HFFc6 (cell line): ENCODE measurements at regions not wholly inside any gene's neighbourhood (a gene's known extent, or its start where the extent isn't known, plus 50 kb on each side); places are given as distances from the start of the nearest gene placed in this dataset.

Source experiments
- DNase-seq: peaks from one replicate; pipeline ENCODE4 v3.0.0-alpha.2; 2018
- H3K27ac Mint-ChIP-seq: 2 replicates; pipeline ENCODE4 v1.8.0; 2020; ENCODE audit warnings: mild to moderate bottlenecking, mixed read lengths
- H3K27me3 Mint-ChIP-seq: 2 replicates; pipeline ENCODE4 v1.8.0; 2021; ENCODE audit warnings: mild to moderate bottlenecking, moderate library complexity, mixed read lengths; ENCODE audit not compliant: insufficient read depth
- H3K36me3 Mint-ChIP-seq: 2 replicates; pipeline ENCODE4 v1.8.0; 2021; ENCODE audit warnings: low read depth, mixed read lengths
- H3K4me1 Mint-ChIP-seq: 2 replicates; pipeline ENCODE4 v1.8.0; 2020; ENCODE audit warnings: low read depth, mixed read lengths
- H3K4me3 Mint-ChIP-seq: 2 replicates; pipeline ENCODE4 v1.8.0; 2020; ENCODE audit warnings: mild to moderate bottlenecking, moderate library complexity, mixed read lengths
- H3K9me3 Mint-ChIP-seq: 2 replicates; pipeline ENCODE4 v1.8.0; 2020; ENCODE audit warnings: mild to moderate bottlenecking, mixed read lengths
- CTCF ChIP-seq: fragments of 200-600 bp; sonication (generic); IDR thresholded peaks from 2 replicates; pipeline ENCODE4 v1.5.0; 2021; ENCODE audit warnings: antibody characterized with exemption, mild to moderate bottlenecking

DNA sequence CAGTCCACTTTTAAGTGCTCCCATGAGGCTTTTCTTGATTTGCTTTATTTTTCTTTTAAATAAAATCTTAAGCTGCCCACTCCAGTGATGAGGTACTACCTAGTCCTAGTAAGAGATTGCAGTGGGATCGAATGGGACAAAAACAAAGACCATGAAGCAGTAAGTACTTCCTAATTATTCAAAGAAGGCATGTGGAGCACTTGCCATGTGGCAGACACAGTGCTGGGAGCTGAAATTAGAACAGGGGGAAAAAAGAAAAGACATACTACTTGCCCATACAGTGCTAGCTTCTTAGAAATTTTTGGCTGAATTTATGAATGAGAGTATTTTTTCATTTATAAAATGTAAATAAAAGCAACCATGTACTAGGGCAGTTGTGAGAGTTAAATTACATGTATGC lies 239.9 kb upstream of the TNC start:
- no peaks in the 10 kb centered on the region for H3K36me3 Mint-ChIP-seq
- no peak overlapping the region for H3K4me3 Mint-ChIP-seq
- no peak for TF ChIP-seq CTCF
- peaks cover 15% of the 10 kb centered on the region for H3K4me1 Mint-ChIP-seq
- H3K9me3 Mint-ChIP-seq = no peaks in the 10 kb centered on the region
- peaks cover 8% of the 10 kb centered on the region for H3K27me3 Mint-ChIP-seq
- H3K27ac Mint-ChIP-seq = no peak overlapping the region
- DNase-seq = no peak

DNA sequence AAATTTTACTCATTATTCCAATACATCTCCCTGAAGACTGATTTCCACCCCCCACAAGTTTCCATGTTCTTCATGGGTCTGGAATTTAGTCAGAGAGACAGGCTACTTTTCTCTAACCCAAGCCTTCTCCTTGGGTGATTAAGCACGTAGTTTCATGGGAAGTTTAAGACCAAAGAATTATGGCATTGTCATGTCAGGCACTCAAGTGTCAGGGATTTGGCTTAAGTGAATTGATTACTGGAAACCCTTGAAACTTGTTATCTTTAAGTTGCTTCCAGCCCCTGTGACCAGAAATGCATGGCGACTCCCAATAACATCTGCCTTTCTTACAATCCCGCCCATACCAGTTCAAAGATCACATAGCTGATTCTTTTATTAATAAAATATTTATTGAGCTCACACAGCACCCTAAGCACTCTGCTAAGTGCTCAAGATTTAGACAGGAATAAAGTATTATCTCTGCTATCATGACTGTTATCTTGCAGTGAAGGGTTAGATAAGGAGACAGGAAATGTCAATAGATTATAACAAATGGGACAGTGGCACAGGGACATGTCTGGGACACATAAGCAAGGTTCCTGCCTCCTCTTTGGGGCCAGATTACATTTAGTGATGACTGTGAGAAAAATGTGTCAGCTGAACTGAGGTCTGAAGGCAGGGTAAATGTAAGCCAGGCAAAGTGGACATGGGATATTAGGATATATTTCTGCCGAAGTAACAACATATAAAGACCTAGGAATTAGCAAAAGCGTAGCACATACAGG lies 241.2 kb upstream of the TNC start:
- H3K9me3 Mint-ChIP-seq = no peaks in the 10 kb centered on the region
- no peak overlapping the region for H3K4me3 Mint-ChIP-seq
- DNase-seq = no peak
- H3K27ac Mint-ChIP-seq = no peak overlapping the region
- peaks cover 2% of the 10 kb centered on the region for H3K4me1 Mint-ChIP-seq
- TF ChIP-seq CTCF = no peak
- H3K27me3 Mint-ChIP-seq = peaks cover 7% of the 10 kb centered on the region
- no peaks in the 10 kb centered on the region for H3K36me3 Mint-ChIP-seq

GRCh38 chr9:115360122-115360521 lies 242.2 kb upstream of the TNC start:
- no peaks in the 10 kb centered on the region for H3K9me3 Mint-ChIP-seq
- no peak overlapping the region for H3K27ac Mint-ChIP-seq
- DNase-seq = no peak
- H3K27me3 Mint-ChIP-seq = peaks cover 6% of the 10 kb centered on the region
- H3K4me3 Mint-ChIP-seq = no peak overlapping the region
- H3K4me1 Mint-ChIP-seq = no peaks in the 10 kb centered on the region
- TF ChIP-seq CTCF = no peak
- no peaks in the 10 kb centered on the region for H3K36me3 Mint-ChIP-seq

- Mint-ChIP-seq H3K9me3 (no peaks in the 10 kb centered on the region), H3K4me1 (peaks cover 4% of the 10 kb centered on the region), H3K27me3 (peaks cover 2% of the 10 kb centered on the region), H3K27ac (no peak overlapping the region), H3K4me3 (no peak overlapping the region), H3K36me3 (no peaks in the 10 kb centered on the region)
- TF ChIP-seq CTCF = no peak
- no peak for DNase-seq
Observed at GRCh38 chr9:115362101-115362500, 244.1 kb upstream of the TNC start.

DNA sequence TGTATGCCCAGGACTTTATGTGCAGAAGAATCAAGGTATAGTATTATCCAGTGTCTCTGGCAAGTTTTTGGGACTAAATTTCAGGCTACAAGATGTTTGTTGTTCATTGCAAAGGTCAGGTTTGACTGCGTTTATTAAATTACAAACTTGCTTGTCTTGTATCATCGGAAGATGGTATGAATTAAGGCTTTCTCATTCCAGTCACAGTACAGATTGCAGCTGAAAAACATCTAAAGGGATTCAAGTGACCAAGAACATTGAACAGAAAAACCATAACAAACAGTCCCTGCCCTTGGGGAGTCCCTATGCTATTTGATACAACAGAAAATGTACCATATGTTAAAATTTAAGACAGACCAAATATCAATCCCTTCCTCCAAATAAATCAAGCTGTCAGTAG lies 244.7 kb upstream of the TNC start:
- no peaks in the 10 kb centered on the region for H3K36me3 Mint-ChIP-seq
- H3K4me1 Mint-ChIP-seq = peaks cover 9% of the 10 kb centered on the region
- no peak overlapping the region for H3K4me3 Mint-ChIP-seq
- no peaks in the 10 kb centered on the region; the same call in none of the 2 replicates for H3K27me3 Mint-ChIP-seq
- H3K27ac Mint-ChIP-seq = no peak overlapping the region
- no peak for DNase-seq
- TF ChIP-seq CTCF = no peak
- no peaks in the 10 kb centered on the region for H3K9me3 Mint-ChIP-seq
